Liver (tissue), 7 donors: ENCODE measurements at regions not wholly inside any gene's neighbourhood (a gene's known extent, or its start where the extent isn't known, plus 50 kb on each side); places are given as distances from the start of the nearest gene placed in this dataset.

Experiments
- DNase-seq: peaks from one replicate; pipeline ENCODE4 v3.0.0-alpha.2; 2017; ENCODE audit warnings: low spot score
- H3K27ac ChIP-seq, 2 donors: one replicate each; pipeline ENCODE4 v1.7.0; 2013; ENCODE audit warnings: inconsistent platforms in 2 of 2, low read length in 2 of 2, control low read depth in 1 of 2, low read depth in 1 of 2, mild to moderate bottlenecking in 1 of 2
- H3K27me3 ChIP-seq, 4 donors: one replicate each; pipeline versions ENCODE4 v1.6.1 to v1.7.0; 2013; ENCODE audit warnings: low read length in 3 of 4, inconsistent platforms in 1 of 4, mild to moderate bottlenecking in 1 of 4, moderate library complexity in 1 of 4; ENCODE audit not compliant: control insufficient read depth in 4 of 4, insufficient read depth in 4 of 4
- H3K36me3 ChIP-seq, 4 donors: one replicate each; pipeline versions ENCODE4 v1.6.1 to v1.7.0; 2013; ENCODE audit warnings: low read length in 3 of 4, mild to moderate bottlenecking in 3 of 4, low read depth in 1 of 4, moderate library complexity in 1 of 4; ENCODE audit not compliant: control insufficient read depth in 4 of 4, insufficient read depth in 3 of 4
- H3K4me1 ChIP-seq, 4 donors: one replicate each; pipeline versions ENCODE4 v1.6.1 to v1.7.0; 2013; ENCODE audit warnings: low read length in 3 of 4, mild to moderate bottlenecking in 3 of 4, moderate library complexity in 1 of 4; ENCODE audit not compliant: control insufficient read depth in 4 of 4, insufficient read depth in 4 of 4
- H3K4me3 ChIP-seq, 3 donors: one replicate each; pipeline versions ENCODE4 v1.6.1 to v1.7.0; 2013; ENCODE audit warnings: low read length in 3 of 3, control low read depth in 1 of 3, low read depth in 1 of 3, mild to moderate bottlenecking in 1 of 3
- H3K9ac ChIP-seq, 2 donors: one replicate each; pipeline ENCODE4 v1.7.0; 2013; ENCODE audit warnings: low read length in 2 of 2, mild to moderate bottlenecking in 2 of 2, moderate library complexity in 2 of 2, control low read depth in 1 of 2, low read depth in 1 of 2
- H3K9me3 ChIP-seq, 4 donors: one replicate each; pipeline versions ENCODE4 v1.6.1 to v1.7.0; 2013; ENCODE audit warnings: low read length in 3 of 4; ENCODE audit not compliant: control insufficient read depth in 4 of 4
- ATF3 ChIP-seq: IDR thresholded peaks from 2 replicates; pipeline ENCODE4 v1.6.1; 2016; ENCODE audit warnings: antibody characterized with exemption
- EGR1 ChIP-seq, 2 donors: IDR thresholded peaks; 2 replicates each; pipeline ENCODE4 v1.6.1; 2016 to 2018; ENCODE audit warnings: antibody characterized with exemption in 2 of 2, low read depth in 2 of 2
- FOXA2 ChIP-seq: IDR thresholded peaks from 2 replicates; pipeline ENCODE4 v1.6.1; 2016; ENCODE audit warnings: antibody characterized with exemption
- GABPA ChIP-seq, 2 donors: IDR thresholded peaks in 1 of 2; conservative IDR thresholded peaks in 1 of 2; 2 replicates each; pipeline ENCODE4 v1.6.1; 2016; ENCODE audit warnings: antibody characterized with exemption in 2 of 2, mild to moderate bottlenecking in 1 of 2, moderate library complexity in 1 of 2
- HNF4A ChIP-seq, 2 donors: conservative IDR thresholded peaks; 2 replicates each; pipeline ENCODE4 v1.6.1; 2016; ENCODE audit warnings: antibody characterized with exemption in 2 of 2, mild to moderate bottlenecking in 2 of 2
- HNF4G ChIP-seq: IDR thresholded peaks from 2 replicates; pipeline ENCODE4 v1.6.1; 2016; ENCODE audit warnings: antibody characterized with exemption
- JUND ChIP-seq, 2 donors: IDR thresholded peaks; 2 replicates each; pipeline ENCODE4 v1.6.1; 2016; ENCODE audit warnings: antibody characterized with exemption in 2 of 2
- MAX ChIP-seq: IDR thresholded peaks from 2 replicates; pipeline ENCODE4 v1.6.1; 2016; ENCODE audit warnings: antibody characterized with exemption
- NR2F2 ChIP-seq: IDR thresholded peaks from 2 replicates; pipeline ENCODE4 v1.6.1; 2016; ENCODE audit warnings: antibody characterized with exemption
- RAD21 ChIP-seq, 2 donors: IDR thresholded peaks; 2 replicates each; pipeline ENCODE4 v1.6.1; 2016; ENCODE audit warnings: antibody characterized with exemption in 2 of 2, mild to moderate bottlenecking in 2 of 2
- REST ChIP-seq: IDR thresholded peaks from 2 replicates; pipeline ENCODE4 v1.6.1; 2016; ENCODE audit warnings: antibody characterized with exemption, mild to moderate bottlenecking
- RXRA ChIP-seq, 2 donors: IDR thresholded peaks; 2 replicates each; pipeline ENCODE4 v1.6.1; 2017 to 2018; ENCODE audit warnings: antibody characterized with exemption in 2 of 2, mild to moderate bottlenecking in 1 of 2
- SP1 ChIP-seq: IDR thresholded peaks from 2 replicates; pipeline ENCODE4 v1.6.1; 2018; ENCODE audit warnings: antibody characterized with exemption, mild to moderate bottlenecking
- TAF1 ChIP-seq: conservative IDR thresholded peaks from 2 replicates; pipeline ENCODE4 v1.6.1; 2016; ENCODE audit warnings: antibody characterized with exemption, mild to moderate bottlenecking
- YY1 ChIP-seq: IDR thresholded peaks from 2 replicates; pipeline ENCODE4 v1.6.1; 2016; ENCODE audit warnings: antibody characterized with exemption, mild to moderate bottlenecking
- ZBTB33 ChIP-seq: IDR thresholded peaks from 2 replicates; pipeline ENCODE4 v1.6.1; 2016; ENCODE audit warnings: antibody characterized with exemption
- WGBS: extraction: QIAGEN DNeasy Blood & Tissue Kit; methylation state at CpG from one replicate; pipeline ENCODE4 v1.1.7; 2013; 5-methylcytosine and 5-hydroxymethylcytosine counted together
- donor health status: healthy.
- donor health status: healthy.
- donor health status: healthy.
- donor health status: healthy.

- Histone ChIP-seq H3K27ac (no peak overlapping the region), H3K27me3 (peaks cover 0 to 3% (median 0%) of the 10 kb centered on the region in 4 donors), H3K4me3 (no peak overlapping the region), H3K9me3 (no peaks in the 10 kb centered on the region), H3K36me3 (no peaks in the 10 kb centered on the region), H3K4me1 (no peaks in the 10 kb centered on the region), H3K9ac (no peak overlapping the region)
- TF ChIP-seq EGR1 (IDR thresholded peaks at IDR 0.05; ENCODE audit: low read depth in 2 of 2) (no peak), YY1 (no peak), NR2F2 (no peak), ATF3 (no peak), ZBTB33 (no peak), MAX (no peak), RAD21 (IDR thresholded peaks at IDR 0.05) (no peak), HNF4G (no peak), RXRA (IDR thresholded peaks at IDR 0.05) (no peak), SP1 (no peak), REST (no peak), TAF1 (no peak), GABPA (IDR thresholded peaks at IDR 0.05 in 1 of 2, conservative IDR thresholded peaks at IDR 0.05 in 1 of 2) (no peak), HNF4A (conservative IDR thresholded peaks at IDR 0.05) (no peak)
- no peak for DNase-seq
- WGBS = 81% methylated on average over 18 of the region's 18 CpGs
Measured at GRCh38 chr5:3657364-3658022, 61.9 kb downstream of the IRX1 start.

- no peak for DNase-seq
- H3K4me1 ChIP-seq = no peaks in the 10 kb centered on the region
- no peak overlapping the region for H3K4me3 ChIP-seq
- TF ChIP-seq EGR1 (IDR thresholded peaks at IDR 0.05; ENCODE audit: low read depth in 2 of 2) (no peak), JUND (IDR thresholded peaks at IDR 0.05) (no peak), ZBTB33 (no peak), HNF4G (no peak), SP1 (no peak), NR2F2 (no peak), GABPA (IDR thresholded peaks at IDR 0.05 in 1 of 2, conservative IDR thresholded peaks at IDR 0.05 in 1 of 2) (no peak), ATF3 (no peak), FOXA2 (no peak), REST (no peak)
- 85% methylated on average over 10 of the region's 10 CpGs for WGBS
- no peak overlapping the region for H3K27ac ChIP-seq
- no peak overlapping the region for H3K9ac ChIP-seq
- no peaks in the 10 kb centered on the region for H3K9me3 ChIP-seq
- H3K27me3 ChIP-seq = peaks cover 0 to 3% (median 0%) of the 10 kb centered on the region in 4 donors
- H3K36me3 ChIP-seq = no peaks in the 10 kb centered on the region
Measured at GRCh38 chr5:3658929-3659328, 63.3 kb downstream of the IRX1 start.
